GM23248 (cell line): ENCODE measurements at regions not wholly inside any gene's neighbourhood (a gene's known extent, or its start where the extent isn't known, plus 50 kb on each side); places are given as distances from the start of the nearest gene placed in this dataset.

ENCODE experiments used
- DNase-seq: peaks from one replicate; pipeline ENCODE4 v3.0.0-alpha.2; 2015
- H2AFZ ChIP-seq: fragments of 200-600 bp; sonication (generic); 2 replicates; pipeline ENCODE4 v1.6.1; 2016; ENCODE audit warnings: antibody characterized with exemption
- H3F3A ChIP-seq: fragments of 200-600 bp; sonication (generic); 2 replicates; pipeline ENCODE4 v1.6.1; 2016; ENCODE audit warnings: mild to moderate bottlenecking, antibody characterized with exemption, mixed run types; ENCODE audit not compliant: insufficient read depth
- H3K27ac ChIP-seq: fragments of 200-600 bp; sonication (generic); 2 replicates; pipeline ENCODE4 v1.5.1; 2016; ENCODE audit warnings: mild to moderate bottlenecking
- H3K27me3 ChIP-seq: fragments of 200-600 bp; sonication (generic); replicated peaks from 2 replicates; pipeline ENCODE4 v1.6.1; 2016; ENCODE audit warnings: mild to moderate bottlenecking; ENCODE audit not compliant: insufficient read depth
- H3K36me3 ChIP-seq: fragments of 200-600 bp; sonication (generic); 2 replicates; pipeline ENCODE4 v1.6.1; 2016; ENCODE audit warnings: low read depth, mild to moderate bottlenecking
- H3K4me1 ChIP-seq: fragments of 200-600 bp; sonication (generic); 2 replicates; pipeline ENCODE4 v1.6.1; 2016; ENCODE audit warnings: mild to moderate bottlenecking; ENCODE audit not compliant: insufficient read depth
- H3K4me2 ChIP-seq: fragments of 200-600 bp; sonication (generic); one replicate; pipeline ENCODE4 v1.6.1; 2016; ENCODE audit warnings: mild to moderate bottlenecking; ENCODE audit not compliant: unreplicated experiment
- H3K4me3 ChIP-seq: fragments of 200-600 bp; sonication (generic); 2 replicates; pipeline ENCODE4 v1.5.1; 2016; ENCODE audit warnings: mild to moderate bottlenecking
- H3K79me2 ChIP-seq: fragments of 200-600 bp; sonication (generic); 2 replicates; pipeline ENCODE4 v1.6.1; 2016; ENCODE audit warnings: mild to moderate bottlenecking; ENCODE audit not compliant: insufficient read depth
- H3K9ac ChIP-seq: fragments of 200-600 bp; sonication (generic); 2 replicates; pipeline ENCODE4 v1.6.1; 2016; ENCODE audit warnings: mild to moderate bottlenecking
- H3K9me2 ChIP-seq: fragments of 200-600 bp; sonication (generic); 2 replicates; pipeline ENCODE4 v1.6.1; 2016; ENCODE audit warnings: mixed run types, mild to moderate bottlenecking, moderate library complexity; ENCODE audit not compliant: insufficient read depth
- H3K9me3 ChIP-seq: fragments of 200-600 bp; sonication (generic); one replicate; pipeline ENCODE4 v1.6.1; 2017; ENCODE audit warnings: low read depth
- H4K20me1 ChIP-seq: fragments of 200-600 bp; sonication (generic); 2 replicates; pipeline ENCODE4 v1.6.0; 2016; ENCODE audit not compliant: insufficient read depth
- EZH2 ChIP-seq: fragments of 200-600 bp; sonication (generic); IDR thresholded peaks from 2 replicates; pipeline ENCODE4 v1.6.1; 2018; ENCODE audit warnings: antibody characterized with exemption, mild to moderate bottlenecking; ENCODE audit not compliant: insufficient read depth, poor library complexity, severe bottlenecking
- EZH2phosphoT487 ChIP-seq: fragments of 200-600 bp; sonication (generic); IDR thresholded peaks from 2 replicates; pipeline ENCODE4 v1.6.1; 2018; ENCODE audit warnings: antibody characterized with exemption, moderate library complexity, mild to moderate bottlenecking, low read depth; ENCODE audit not compliant: insufficient read depth
- WGBS, 2 experiments: methylation state at CpG; one replicate each; pipeline ENCODE4 v1.1.6; 2015 to 2017; ENCODE audit warnings: low lambda C conversion rate in 2 of 2, low coverage in 1 of 2; ENCODE audit errors: missing lambda C conversion rate in 2 of 2; 5-methylcytosine and 5-hydroxymethylcytosine counted together
- in situ Hi-C: fragments of 300-500 bp; cut with MboI; formaldehyde crosslinking; loops from 2 replicates; pipeline ENCODE4 v1.15.0; 2020

DNA sequence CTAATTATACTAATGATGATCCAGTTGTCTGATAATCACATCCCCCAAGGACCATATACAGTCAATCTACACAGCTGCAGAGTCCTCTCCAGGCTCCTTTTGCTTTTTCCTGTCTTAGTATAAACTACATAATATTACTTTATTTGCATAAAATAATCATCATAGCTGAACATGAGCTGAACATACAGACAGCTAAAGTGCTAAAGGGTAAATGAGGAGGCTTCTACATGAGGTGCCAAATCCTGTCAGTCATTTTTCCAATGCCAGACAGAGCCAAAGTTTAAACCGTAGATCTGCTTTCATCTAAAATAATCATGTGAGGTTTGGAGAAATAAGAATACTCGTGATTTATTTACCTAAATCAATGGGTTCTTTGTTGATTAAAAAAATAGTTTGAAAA lies 1530.1 kb upstream of the PABPC4L start:
- Histone ChIP-seq H3K9me2 (no peaks in the 10 kb centered on the region), H3K27ac (no peak overlapping the region), H3K27me3 (no peaks in the 10 kb centered on the region), H3K36me3 (no peaks in the 10 kb centered on the region), H3F3A (no peaks in the 10 kb centered on the region), H3K9me3 (no peaks in the 10 kb centered on the region), H3K4me3 (no peak overlapping the region), H4K20me1 (no peaks in the 10 kb centered on the region), H3K9ac (no peak overlapping the region), H3K4me1 (no peaks in the 10 kb centered on the region), H3K4me2 (no peak overlapping the region), H3K79me2 (no peaks in the 10 kb centered on the region), H2AFZ (no peak overlapping the region)
- in situ Hi-C loops = no loop called here
- 5 to 11% methylated on average over 2 of the region's 2 CpGs for WGBS, 2 experiments
- no peak for TF ChIP-seq EZH2
- no peak for TF ChIP-seq EZH2phosphoT487
- no peak for DNase-seq

DNA sequence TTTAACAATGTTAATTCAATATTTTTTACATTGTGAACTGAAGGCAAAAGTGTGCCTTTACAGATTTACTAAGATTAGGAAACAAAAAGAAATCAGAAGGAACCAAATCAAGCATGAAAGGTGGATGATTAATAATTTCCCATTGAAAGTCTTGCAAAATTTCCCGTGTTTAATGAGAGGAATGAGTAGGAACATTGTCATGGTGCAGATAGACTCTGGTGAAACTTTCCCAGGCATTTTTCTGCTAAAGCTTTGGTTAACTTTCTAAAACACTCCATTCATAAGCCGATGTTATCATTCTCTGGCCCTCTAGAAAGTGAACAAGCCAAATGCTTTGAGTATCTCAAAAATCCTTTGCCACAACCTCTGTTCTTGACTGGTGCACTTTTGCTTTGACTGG lies 1522.8 kb upstream of the PABPC4L start:
- no peak overlapping the region for H3K9ac ChIP-seq
- H3F3A ChIP-seq = no peaks in the 10 kb centered on the region
- no peaks in the 10 kb centered on the region for H4K20me1 ChIP-seq
- no peaks in the 10 kb centered on the region for H3K9me2 ChIP-seq
- no peaks in the 10 kb centered on the region for H3K9me3 ChIP-seq
- H2AFZ ChIP-seq = no peak overlapping the region
- no peaks in the 10 kb centered on the region for H3K27me3 ChIP-seq
- TF ChIP-seq EZH2phosphoT487 (no peak), EZH2 (no peak)
- no peaks in the 10 kb centered on the region for H3K36me3 ChIP-seq
- no peak overlapping the region for H3K4me2 ChIP-seq
- H3K27ac ChIP-seq = no peak overlapping the region
- DNase-seq = no peak
- H3K79me2 ChIP-seq = no peaks in the 10 kb centered on the region
- H3K4me3 ChIP-seq = no peak overlapping the region
- in situ Hi-C loops = no loop called here
- 16 to 19% methylated on average over 2 of the region's 2 CpGs for WGBS, 2 experiments
- no peaks in the 10 kb centered on the region for H3K4me1 ChIP-seq

DNA sequence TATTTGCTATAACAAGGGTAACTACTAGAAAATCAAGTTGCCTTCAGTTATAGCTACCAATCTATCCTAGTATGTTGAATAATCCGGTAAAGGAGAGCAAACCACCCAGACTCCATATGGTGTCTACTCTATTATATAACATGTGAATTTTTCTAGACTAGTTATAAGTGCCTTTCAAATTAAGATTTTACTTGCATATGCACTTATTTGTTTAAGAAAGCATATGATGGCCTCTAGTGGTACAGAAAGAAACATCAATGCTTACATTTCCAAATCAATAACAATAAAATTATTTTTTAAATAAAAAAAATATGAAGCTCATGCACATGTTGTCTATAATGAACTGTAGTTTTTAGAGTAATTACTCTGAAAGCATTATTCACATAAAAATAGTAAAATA lies 1516.4 kb upstream of the PABPC4L start:
- no peak for DNase-seq
- no peak for TF ChIP-seq EZH2phosphoT487
- TF ChIP-seq EZH2 = no peak

GRCh38 chr4:135705343-135705742 lies 1503.8 kb upstream of the PABPC4L start:
- no peaks in the 10 kb centered on the region for H3K27me3 ChIP-seq
- H3K9ac ChIP-seq = no peak overlapping the region
- TF ChIP-seq EZH2 (no peak), EZH2phosphoT487 (no peak)
- H3K4me2 ChIP-seq = no peak overlapping the region
- H2AFZ ChIP-seq = no peak overlapping the region
- in situ Hi-C loops = no loop called here
- H3K79me2 ChIP-seq = no peaks in the 10 kb centered on the region
- no peaks in the 10 kb centered on the region for H3K36me3 ChIP-seq
- H4K20me1 ChIP-seq = no peaks in the 10 kb centered on the region
- H3K9me2 ChIP-seq = peaks cover 3% of the 10 kb centered on the region; the same call in 1 of the 2 replicates
- H3K4me1 ChIP-seq = no peaks in the 10 kb centered on the region
- H3F3A ChIP-seq = no peaks in the 10 kb centered on the region
- no peaks in the 10 kb centered on the region for H3K9me3 ChIP-seq
- no peak overlapping the region for H3K27ac ChIP-seq
- no peak overlapping the region for H3K4me3 ChIP-seq
- DNase-seq = no peak

More for the DNA sequence above, 1516.4 kb upstream of the PABPC4L start:
- no peaks in the 10 kb centered on the region for H3K27me3 ChIP-seq
- no peak overlapping the region for H2AFZ ChIP-seq
- no peak overlapping the region for H3K4me2 ChIP-seq
- no peak overlapping the region for H3K27ac ChIP-seq
- no peaks in the 10 kb centered on the region for H3K79me2 ChIP-seq
- H3K36me3 ChIP-seq = no peaks in the 10 kb centered on the region
- H3K9me2 ChIP-seq = no peaks in the 10 kb centered on the region
- peaks cover 5% of the 10 kb centered on the region for H3K9me3 ChIP-seq
- no peaks in the 10 kb centered on the region for H3K4me1 ChIP-seq
- H3K4me3 ChIP-seq = no peak overlapping the region
- WGBS, 2 experiments = 16 to 18% methylated on average over 1 of the region's 1 CpG
- H4K20me1 ChIP-seq = no peaks in the 10 kb centered on the region
- in situ Hi-C loops = no loop called here
- H3F3A ChIP-seq = no peaks in the 10 kb centered on the region
- no peak overlapping the region for H3K9ac ChIP-seq

DNA sequence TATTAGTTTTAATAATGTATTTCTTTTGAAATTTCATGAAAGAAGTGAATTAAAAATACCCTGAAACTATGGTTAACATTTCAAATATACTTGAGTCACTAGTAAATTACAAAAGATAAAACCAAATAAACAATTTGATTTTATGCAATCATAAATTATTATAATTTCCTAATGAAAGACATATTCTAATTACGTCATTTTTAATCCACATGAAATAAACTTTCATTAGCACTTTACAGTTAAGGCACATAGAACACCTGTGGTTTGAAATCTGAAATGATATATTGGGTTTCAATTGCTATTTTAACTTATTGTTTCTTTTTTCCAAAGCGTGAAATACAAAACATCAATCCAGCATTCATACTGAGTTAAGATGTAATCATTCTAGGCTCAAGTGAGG lies 1492.5 kb upstream of the PABPC4L start:
- Histone ChIP-seq H3K4me3 (no peak overlapping the region), H2AFZ (no peak overlapping the region), H3K4me2 (no peak overlapping the region), H3K79me2 (no peaks in the 10 kb centered on the region), H3F3A (no peaks in the 10 kb centered on the region), H3K9ac (no peak overlapping the region), H3K9me3 (no peaks in the 10 kb centered on the region), H3K27ac (no peak overlapping the region), H3K9me2 (no peaks in the 10 kb centered on the region), H3K36me3 (no peaks in the 10 kb centered on the region), H3K27me3 (no peaks in the 10 kb centered on the region), H3K4me1 (no peaks in the 10 kb centered on the region), H4K20me1 (no peaks in the 10 kb centered on the region)
- in situ Hi-C loops = no loop called here
- no peak for DNase-seq
- no peak for TF ChIP-seq EZH2phosphoT487
- TF ChIP-seq EZH2 = no peak
- 14 to 18% methylated on average over 2 of the region's 2 CpGs for WGBS, 2 experiments
